Stimulated activated CD4-positive, alpha-beta T cell treated with anti-CD3 and anti-CD28 coated beads, Interleukin-1b, Interleukin-23, amount 100 ng/mL, for 1 hour (primary cell): ENCODE measurements at regions not wholly inside any gene's neighbourhood (a gene's known extent, or its start where the extent isn't known, plus 50 kb on each side); places are given as distances from the start of the nearest gene placed in this dataset.

Experiments used
- DNase-seq, 2 donors: peaks; one replicate each; pipeline ENCODE4 v3.0.0-alpha.2; 2020; ENCODE audit warnings: low read depth in 2 of 2

GRCh38 chr7:25750744-25751508 lies 401.1 kb upstream of the NFE2L3 start:
- DNase-seq: no peak

DNA sequence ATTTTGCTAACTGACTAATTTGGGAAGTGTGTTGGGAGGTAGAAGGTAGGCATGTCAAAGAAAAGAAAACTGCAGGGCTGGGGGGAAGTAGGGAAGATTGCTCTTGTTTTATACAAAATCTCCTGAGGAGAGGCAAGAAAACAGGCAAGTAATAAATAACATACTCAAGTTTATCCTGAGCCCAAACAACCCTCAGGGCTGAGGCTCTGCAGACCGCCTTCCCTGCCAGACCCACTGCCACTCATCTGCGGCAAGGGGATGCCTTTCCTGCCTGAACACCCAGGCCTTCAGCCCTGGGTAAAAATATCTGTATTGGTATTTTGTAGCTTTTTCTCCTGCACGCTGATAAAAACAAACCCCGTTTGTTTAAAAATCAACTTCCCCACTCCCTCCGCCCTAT lies 399.8 kb upstream of the NFE2L3 start:
- no peak for DNase-seq

DNA sequence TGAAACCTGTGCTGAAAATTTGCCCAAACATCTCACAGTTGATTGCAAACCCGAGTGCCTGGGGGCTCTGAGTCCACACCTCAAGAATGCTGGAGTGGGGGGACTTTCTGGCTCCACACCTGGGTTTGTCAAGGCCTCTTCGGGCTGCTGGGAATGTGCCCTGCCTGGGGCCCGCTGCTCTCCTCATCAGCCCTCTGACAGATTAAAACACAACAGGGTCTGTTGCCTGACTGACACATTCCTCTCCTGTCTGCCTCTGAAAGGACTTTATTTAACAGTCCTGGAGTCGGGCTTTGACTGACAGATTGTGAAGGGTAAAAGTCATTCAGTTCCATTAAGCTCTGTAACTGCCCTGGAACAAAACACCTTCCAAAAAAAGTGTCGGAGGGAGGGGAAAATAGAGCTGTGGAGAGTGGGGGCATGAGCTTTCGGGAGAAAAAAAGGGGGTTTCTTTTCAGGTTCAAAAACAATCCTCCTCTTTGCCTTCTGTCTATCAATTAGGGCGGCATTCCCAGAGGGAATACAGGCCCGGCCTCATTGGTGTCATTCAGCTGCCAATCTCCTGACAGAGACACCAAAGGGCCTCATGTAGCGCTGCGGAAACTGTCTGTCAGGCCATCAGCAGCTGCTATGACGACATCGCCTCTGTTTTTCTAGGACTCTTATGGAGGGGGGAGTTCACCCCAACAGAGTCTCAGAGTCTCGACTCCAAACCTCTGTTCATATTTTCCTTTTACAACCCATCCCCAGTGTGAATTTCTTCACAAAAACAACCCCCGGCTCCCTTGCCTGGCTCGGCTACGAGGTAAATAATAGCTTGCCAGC lies 398.8 kb upstream of the NFE2L3 start:
- DNase-seq: no peak

DNA sequence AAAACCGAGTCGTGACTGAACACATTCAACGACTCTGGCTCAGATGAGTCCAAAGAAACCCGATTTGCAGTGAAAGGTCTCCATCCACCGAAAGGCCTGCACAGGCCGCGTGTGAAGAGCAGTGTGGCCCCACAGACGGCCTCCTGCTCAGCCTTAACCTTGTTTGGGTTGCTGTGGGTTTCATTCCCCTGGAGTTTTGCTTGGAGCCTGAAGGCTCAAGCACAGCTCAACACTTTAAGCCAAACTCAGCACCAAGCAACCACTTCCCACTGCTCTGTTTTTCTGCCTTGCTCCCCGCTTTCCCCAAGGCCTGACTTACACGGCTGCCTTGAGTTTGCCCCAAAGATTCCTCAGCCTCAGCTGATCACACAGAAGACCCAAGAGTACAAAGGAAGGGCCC lies 398.2 kb upstream of the NFE2L3 start:
- DNase-seq: no peak

DNA sequence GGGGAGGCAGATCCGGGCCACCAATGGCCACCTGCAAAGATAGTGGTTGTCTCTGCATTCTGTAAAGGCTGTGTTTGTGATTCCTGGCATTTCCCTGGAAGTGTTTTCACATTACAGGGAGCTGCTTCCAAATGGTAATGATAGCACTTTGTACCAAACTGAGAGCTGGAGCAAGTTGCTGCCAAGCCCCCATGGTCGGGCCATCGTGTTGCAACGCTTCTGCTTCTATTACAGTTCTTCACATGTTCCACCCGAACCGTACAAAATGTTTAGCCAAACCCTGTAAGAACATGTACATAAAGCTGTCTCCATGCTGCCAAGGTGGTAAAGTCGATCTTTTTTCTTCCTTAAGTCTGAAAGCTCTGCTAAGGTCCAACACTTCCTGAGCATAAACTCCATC lies 397.7 kb upstream of the NFE2L3 start:
- no peak for DNase-seq

DNA sequence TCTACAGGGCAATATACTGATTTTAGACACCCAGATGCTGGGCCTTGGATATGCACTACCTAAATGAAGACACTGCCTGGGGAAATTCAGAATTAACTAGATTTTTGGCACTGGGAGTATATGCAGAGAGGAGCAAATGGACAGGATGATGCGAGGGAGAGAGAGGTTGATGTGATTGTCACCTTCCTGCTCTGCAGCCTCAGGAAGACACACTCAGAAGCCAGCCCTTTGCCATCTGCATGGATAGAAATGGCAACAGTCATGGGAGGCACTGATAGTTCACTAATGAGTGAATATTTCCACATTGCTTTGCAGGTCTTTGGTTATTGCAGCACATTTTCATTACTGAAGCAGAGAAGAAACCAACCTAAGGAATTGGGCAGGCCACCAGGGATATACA lies 397.2 kb upstream of the NFE2L3 start:
- DNase-seq: no peak

- no peak for DNase-seq
Measured at GRCh38 chr7:25756601-25757000, 395.4 kb upstream of the NFE2L3 start.

GRCh38 chr7:25758559-25758958 lies 393.4 kb upstream of the NFE2L3 start:
- no peak for DNase-seq

- DNase-seq: no peak
Measured at GRCh38 chr7:25759286-25759685, 392.7 kb upstream of the NFE2L3 start.

DNA sequence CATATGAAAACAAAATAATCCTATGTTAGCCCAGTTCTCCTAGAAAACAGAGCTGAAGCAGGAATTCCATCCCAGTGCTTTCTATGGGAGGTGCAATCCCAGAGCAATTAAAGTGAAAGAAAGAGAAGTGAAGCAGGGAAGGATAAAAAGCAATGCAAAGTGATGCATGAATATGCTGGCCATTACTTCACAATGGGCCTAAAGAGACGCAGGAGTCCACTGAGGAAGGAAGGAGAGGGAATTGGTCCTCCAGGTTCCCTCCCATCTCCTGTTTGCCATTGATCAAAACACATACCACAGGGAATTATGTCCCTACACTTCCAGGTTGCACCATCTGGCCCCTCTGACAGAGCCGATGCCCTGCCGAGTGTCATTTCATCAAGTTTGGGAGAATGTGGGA lies 392.2 kb upstream of the NFE2L3 start:
- DNase-seq: no peak

DNA sequence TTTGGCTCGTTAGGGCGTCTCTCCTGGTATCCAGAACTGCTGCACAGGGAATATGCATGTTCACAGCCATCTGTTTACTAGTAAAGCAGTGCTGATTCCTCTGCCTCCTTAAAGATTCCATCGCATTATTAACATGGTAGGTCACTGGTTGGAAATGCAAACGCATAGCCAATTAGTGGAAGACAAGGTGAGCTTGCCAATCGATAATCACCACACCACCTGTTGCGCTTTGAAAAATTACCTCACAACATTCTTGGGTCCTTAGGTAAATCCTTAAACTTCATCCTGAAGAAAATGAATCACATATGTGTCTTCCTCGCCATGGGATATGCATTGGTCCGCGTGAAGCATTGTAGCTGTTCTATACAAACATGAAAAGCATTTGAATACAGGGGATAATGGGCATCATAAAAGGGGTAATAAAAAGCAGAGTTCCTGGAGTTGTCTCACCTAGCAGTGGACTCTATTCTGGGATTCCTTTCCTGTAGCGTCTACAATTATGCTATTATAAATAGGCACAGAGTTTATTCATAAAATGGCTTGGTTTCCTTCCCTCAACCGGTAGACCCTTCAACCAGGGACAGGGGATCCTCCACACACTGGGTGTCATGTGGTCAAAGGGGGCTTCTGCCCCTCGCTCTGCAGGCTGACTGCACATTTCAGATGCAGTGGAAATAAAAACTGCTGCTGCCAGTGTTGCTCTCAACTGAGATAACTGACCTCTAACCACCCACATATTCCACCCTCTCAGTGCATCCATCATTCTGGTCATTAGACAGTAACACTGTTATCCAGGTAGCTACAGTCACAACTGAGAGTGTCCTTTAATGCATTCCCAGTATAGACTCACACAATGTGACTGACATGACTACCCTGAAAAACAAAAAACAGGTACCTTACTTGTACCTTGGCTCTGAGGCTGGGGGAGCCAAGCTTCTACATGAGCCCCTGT lies 389.2 kb upstream of the NFE2L3 start:
- DNase-seq: no peak

DNA sequence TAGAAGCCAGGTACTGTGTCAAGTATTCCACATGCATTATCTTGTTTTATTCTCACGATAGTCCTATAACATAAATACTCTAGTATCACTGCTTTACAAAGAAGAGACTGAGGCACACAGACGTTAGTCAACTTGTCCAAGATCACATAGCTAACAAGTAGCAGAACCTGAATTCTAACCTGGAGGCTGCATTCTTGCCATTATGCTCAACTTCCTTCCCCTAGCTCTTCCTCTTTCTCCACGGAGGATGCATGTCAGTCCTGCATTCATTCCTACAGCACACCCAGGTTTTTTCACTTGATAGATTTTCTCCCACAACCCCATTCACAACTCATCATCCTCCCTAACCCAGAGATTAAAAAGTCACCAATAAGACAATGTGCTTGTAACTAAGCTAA lies 388.5 kb upstream of the NFE2L3 start:
- no peak for DNase-seq

DNA sequence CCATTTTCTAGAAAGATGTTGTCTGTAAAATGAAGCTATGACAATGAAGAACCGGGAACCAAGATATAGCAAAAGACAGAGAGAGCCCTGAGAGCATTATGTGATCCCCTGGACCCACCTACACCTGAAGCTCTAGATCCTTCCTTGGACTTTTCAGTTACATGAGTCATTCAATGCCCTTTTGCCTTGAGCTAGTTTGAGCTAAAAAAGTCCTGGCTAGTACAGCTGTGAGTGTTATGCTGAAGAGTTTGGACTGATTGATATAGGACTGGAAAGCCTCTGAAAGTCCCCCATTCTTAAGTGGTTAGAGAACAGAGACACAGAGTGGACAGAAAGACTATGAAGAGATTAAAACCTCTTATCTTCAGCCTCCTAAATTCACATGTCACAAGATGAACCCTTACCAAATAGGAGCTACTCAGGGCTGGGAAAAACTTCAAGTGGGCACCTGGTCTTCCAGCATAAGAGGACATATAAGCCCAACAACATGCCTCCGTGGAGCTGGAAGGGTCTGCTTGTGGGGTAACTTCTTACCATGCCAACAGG lies 386.8 kb upstream of the NFE2L3 start:
- no peak for DNase-seq

DNA sequence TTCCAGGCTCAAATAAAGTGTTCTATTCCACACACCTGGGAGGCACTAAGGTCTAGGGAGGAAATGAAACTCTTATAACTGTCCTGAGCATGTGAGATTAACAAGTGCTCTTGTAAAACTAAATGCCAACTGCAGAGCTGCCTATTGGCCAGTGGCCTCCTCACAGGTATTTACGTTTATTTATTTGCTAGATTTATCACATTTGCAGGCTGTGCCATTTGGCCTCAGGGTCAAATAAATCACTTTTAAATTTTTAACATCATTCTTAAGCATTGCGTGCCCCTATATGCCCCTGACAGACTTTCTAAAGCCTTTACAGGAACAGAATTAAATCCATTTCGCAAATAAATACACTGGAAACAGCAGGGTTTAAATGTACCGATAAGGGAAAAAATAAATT lies 381.8 kb upstream of the NFE2L3 start:
- no peak for DNase-seq

DNA sequence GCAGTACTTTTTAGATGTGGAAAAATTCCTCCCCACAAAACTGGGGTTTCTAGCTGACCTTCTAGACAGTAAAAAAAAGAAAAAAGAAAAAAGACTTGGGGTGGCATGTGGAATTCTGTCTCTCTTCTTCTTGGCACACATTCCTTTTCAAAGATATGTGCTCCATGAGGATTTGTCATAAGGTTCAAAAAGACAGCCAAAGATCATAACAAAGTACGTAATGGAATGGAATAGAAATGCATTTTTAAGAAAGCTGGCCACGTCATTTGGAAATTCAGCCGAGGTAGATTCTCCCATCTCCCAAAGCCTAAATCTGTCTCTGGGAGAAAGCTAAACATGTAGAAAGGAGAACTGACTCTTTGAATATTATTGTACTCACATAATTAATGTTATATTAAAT lies 381.3 kb upstream of the NFE2L3 start:
- DNase-seq: no peak

DNA sequence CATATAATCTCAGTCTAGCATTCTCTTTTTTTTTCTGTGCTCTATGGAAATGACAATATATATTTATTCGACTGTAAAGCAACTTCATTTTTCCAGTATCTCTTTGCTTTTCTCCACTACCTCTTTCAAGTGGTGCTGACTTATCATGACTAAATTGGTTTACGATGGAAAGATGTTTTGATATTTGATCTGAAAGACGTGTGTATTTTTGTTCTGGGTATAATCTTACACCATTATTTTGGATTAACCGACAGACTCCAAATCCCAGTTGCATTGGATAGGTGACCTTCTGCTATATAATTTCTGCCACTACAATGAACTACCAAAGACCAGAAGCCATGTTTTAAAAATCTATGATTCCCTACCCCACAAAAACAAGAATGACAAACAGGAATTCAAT lies 380.5 kb upstream of the NFE2L3 start:
- no peak for DNase-seq

DNA sequence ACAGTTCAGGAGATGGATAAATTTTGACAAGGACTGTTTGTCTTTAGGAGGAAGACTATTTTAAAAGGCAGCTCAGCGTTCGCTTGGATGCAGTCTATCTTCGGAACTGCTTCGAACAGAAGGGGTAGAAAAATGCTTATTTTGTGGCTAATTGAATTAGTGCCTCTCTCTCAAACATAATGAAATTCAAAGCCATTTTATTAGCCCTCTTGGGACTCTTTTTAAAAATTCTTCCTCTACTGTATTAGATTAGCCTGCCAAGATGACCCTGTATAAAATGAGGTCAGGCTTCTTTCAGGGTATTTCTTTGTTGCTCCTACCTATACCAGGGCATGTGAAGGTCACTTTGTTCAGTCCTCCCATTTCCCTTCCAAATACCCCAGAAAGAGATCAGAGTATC lies 379.2 kb upstream of the NFE2L3 start:
- DNase-seq: no peak

DNA sequence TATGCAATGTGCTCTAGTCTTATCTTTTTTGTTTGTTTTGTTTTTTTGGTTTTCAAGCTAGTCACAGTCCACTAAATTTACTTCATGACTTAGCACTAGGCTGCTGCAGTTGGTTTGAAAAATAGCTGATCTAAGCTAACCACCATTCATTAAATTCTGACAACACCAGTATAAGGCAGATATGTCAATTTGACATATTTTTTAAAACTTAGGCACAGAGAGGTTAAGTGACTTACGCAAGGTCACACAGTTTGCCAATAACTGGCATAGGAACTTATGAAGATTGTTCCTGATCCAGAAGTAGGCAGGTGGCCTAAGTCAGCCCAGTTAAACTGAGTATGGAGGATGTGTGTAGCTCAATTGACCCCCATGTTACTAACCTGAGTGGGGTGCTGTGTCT lies 377.3 kb upstream of the NFE2L3 start:
- DNase-seq: no peak

DNA sequence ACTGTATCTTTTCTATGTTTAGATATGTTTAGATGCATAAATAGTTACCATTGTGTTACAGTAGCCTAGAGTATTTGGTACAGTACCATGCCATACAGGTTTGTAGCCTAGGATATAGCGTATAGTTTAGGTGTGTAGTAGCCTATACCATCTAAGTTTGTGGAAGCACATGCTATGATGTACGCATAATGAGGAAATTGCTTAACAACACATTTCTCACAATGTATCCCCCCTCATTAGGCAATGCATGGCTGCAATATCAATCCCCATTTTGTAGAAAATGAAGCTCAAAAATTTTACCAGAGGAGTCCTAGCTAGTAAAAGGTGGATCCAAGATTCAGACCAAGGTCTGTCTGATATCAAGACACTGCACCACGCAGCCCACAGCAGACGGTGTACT lies 376.4 kb upstream of the NFE2L3 start:
- DNase-seq: no peak

- DNase-seq: no peak
Measured at GRCh38 chr7:25775999-25776743, 375.8 kb upstream of the NFE2L3 start.

- DNase-seq: no peak
Measured at GRCh38 chr7:25776744-25777123, 375.3 kb upstream of the NFE2L3 start.
